ENCODE measurements at regions not wholly inside any gene's neighbourhood (a gene's known extent, or its start where the extent isn't known, plus 50 kb on each side); places are given as distances from the start of the nearest gene placed in this dataset.

- no peak for TF ChIP-seq CTCF (IDR thresholded peaks at IDR 0.05; ENCODE audit: low read depth, low read length)
- DNase-seq (ENCODE audit: extremely low read depth, low read depth) = no peak
These were observed 146.5 kb upstream of the PCDH18 start for GRCh38 chr4:137678796-137679195.

GRCh38 chr4:137677863-137678262 is 145.6 kb upstream of the PCDH18 start:
- no peak for TF ChIP-seq CTCF (IDR thresholded peaks at IDR 0.05; ENCODE audit: low read depth, low read length)
- DNase-seq (ENCODE audit: extremely low read depth, low read depth) = no peak

- TF ChIP-seq CTCF (IDR thresholded peaks at IDR 0.05; ENCODE audit: low read depth, low read length) = no peak
- DNase-seq (ENCODE audit: extremely low read depth, low read depth) = no peak
These were observed 144.2 kb upstream of the PCDH18 start for GRCh38 chr4:137676357-137676998.

GRCh38 chr4:137674066-137674465 is 141.8 kb upstream of the PCDH18 start:
- no peak for TF ChIP-seq CTCF (IDR thresholded peaks at IDR 0.05; ENCODE audit: low read depth, low read length)
- no peak for DNase-seq (ENCODE audit: extremely low read depth, low read depth)

GRCh38 chr4:137668885-137669545 is 136.7 kb upstream of the PCDH18 start:
- no peak for DNase-seq (ENCODE audit: extremely low read depth, low read depth)
- TF ChIP-seq CTCF (IDR thresholded peaks at IDR 0.05; ENCODE audit: low read depth, low read length) = no peak

GRCh38 chr4:137664416-137664815 is 132.1 kb upstream of the PCDH18 start:
- no peak for TF ChIP-seq CTCF (IDR thresholded peaks at IDR 0.05; ENCODE audit: low read depth, low read length)
- no peak for DNase-seq (ENCODE audit: extremely low read depth, low read depth)

GRCh38 chr4:137664046-137664387 is 131.7 kb upstream of the PCDH18 start:
- no peak for TF ChIP-seq CTCF (IDR thresholded peaks at IDR 0.05; ENCODE audit: low read depth, low read length)
- DNase-seq (ENCODE audit: extremely low read depth, low read depth) = peak; percentile 95
